ENCODE measurements at regions not wholly inside any gene's neighbourhood (a gene's known extent, or its start where the extent isn't known, plus 50 kb on each side); places are given as distances from the start of the nearest gene placed in this dataset.
A peak's percentile ranks its signal among the peaks of the same experiment; 100 is the strongest.

GRCh38 chr10:88184543-88185297, 321.3 kb downstream of the PTEN start:
- Histone ChIP-seq H3K9me3 (ENCODE audit: control insufficient read depth, insufficient read depth, low read depth, low read length) (no peaks in the 10 kb centered on the region), H2AFZ (ENCODE audit: low read length) (no peak overlapping the region), H3K4me3 (replicated peaks in 1 of 4; ENCODE audit: control extremely low read depth in 1 of 4, insufficient read depth in 1 of 4, low read depth in 3 of 4, low read length in 4 of 4) (no peak overlapping the region), H3K27ac (ENCODE audit: insufficient read depth, low read length) (no peak overlapping the region), H4K20me1 (ENCODE audit: control insufficient read depth, extremely low read depth, insufficient read depth, low read length) (no peaks in the 10 kb centered on the region), H3K36me3 (ENCODE audit: control insufficient read depth, insufficient read depth, low read length) (no peaks in the 10 kb centered on the region), H3K9ac (ENCODE audit: insufficient read depth, low read length) (no peak overlapping the region), H3K4me2 (ENCODE audit: extremely low read depth, insufficient read depth, low read length) (no peak overlapping the region), H3K27me3 (ENCODE audit: control insufficient read depth, insufficient read depth, low read length) (no peaks in the 10 kb centered on the region), H3K79me2 (ENCODE audit: control insufficient read depth, insufficient read depth, low read length) (no peaks in the 10 kb centered on the region), H3K4me1 (ENCODE audit: control insufficient read depth, extremely low read depth, insufficient read depth, low read length) (no peaks in the 10 kb centered on the region)
- no peak for DNase-seq (ENCODE audit: low read depth in 2 of 2)
- TF ChIP-seq EZH2 (IDR thresholded peaks at IDR 0.05; ENCODE audit: low read length, missing control alignments) (no peak), CTCF (conservative IDR thresholded peaks at IDR 0.05 in 1 of 2, IDR thresholded peaks at IDR 0.05 in 1 of 2; ENCODE audit: low read depth in 1 of 2, low read length in 2 of 2) (no peak)

DNA sequence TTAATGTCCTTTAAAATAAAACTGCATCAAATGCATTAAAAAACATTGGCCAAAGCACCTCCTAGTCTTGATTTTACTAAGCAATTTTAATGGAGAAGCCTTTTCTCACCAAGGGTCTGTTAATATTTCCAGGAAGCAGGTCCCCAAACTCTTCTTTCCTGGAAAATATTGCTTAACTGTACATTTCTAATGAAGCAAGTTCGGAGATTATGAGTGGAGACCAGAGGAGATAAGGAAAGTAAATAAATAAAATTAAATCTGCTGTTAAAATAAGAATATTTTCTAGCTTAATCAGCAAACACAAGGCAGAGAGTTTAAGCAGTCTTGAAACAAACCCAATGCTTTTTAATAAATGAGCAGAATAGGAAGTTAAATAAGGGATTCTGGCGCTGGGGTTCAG, 322.4 kb downstream of the PTEN start:
- Histone ChIP-seq H4K20me1 (ENCODE audit: control insufficient read depth, extremely low read depth, insufficient read depth, low read length) (no peaks in the 10 kb centered on the region), H3K79me2 (ENCODE audit: control insufficient read depth, insufficient read depth, low read length) (no peaks in the 10 kb centered on the region), H3K27ac (ENCODE audit: insufficient read depth, low read length) (no peak overlapping the region), H3K4me2 (ENCODE audit: extremely low read depth, insufficient read depth, low read length) (peak overlapping the region; percentile 48), H3K4me1 (ENCODE audit: control insufficient read depth, extremely low read depth, insufficient read depth, low read length) (no peaks in the 10 kb centered on the region), H3K4me3 (replicated peaks in 1 of 4; ENCODE audit: control extremely low read depth in 1 of 4, insufficient read depth in 1 of 4, low read depth in 3 of 4, low read length in 4 of 4) (no peak overlapping the region), H3K36me3 (ENCODE audit: control insufficient read depth, insufficient read depth, low read length) (no peaks in the 10 kb centered on the region), H3K9ac (ENCODE audit: insufficient read depth, low read length) (no peak overlapping the region), H2AFZ (ENCODE audit: low read length) (no peak overlapping the region), H3K9me3 (ENCODE audit: control insufficient read depth, insufficient read depth, low read depth, low read length) (no peaks in the 10 kb centered on the region), H3K27me3 (ENCODE audit: control insufficient read depth, insufficient read depth, low read length) (no peaks in the 10 kb centered on the region)
- no peak for DNase-seq (ENCODE audit: low read depth in 2 of 2)
- TF ChIP-seq EZH2 (IDR thresholded peaks at IDR 0.05; ENCODE audit: low read length, missing control alignments): no peak
- no peak for TF ChIP-seq CTCF (conservative IDR thresholded peaks at IDR 0.05 in 1 of 2, IDR thresholded peaks at IDR 0.05 in 1 of 2; ENCODE audit: low read depth in 1 of 2, low read length in 2 of 2)

DNA sequence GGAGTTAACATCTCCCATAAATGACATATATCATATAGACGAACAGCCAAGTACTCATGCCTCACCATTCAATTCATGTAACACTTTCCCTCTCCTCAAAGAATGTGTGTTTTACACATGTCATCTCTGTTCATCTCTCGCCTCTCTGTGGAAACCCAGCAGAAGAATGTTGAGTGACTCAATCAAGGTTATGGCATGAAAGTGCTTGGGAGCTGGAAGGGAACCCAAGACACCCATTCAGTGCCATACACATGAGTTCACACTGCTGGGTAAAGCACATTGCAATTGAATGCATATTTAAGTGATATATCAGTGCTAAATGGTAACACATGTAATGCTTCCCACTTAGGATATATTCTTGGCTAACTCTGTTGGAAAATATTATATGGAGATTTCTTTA, 322.9 kb downstream of the PTEN start:
- Histone ChIP-seq H3K36me3 (ENCODE audit: control insufficient read depth, insufficient read depth, low read length) (no peaks in the 10 kb centered on the region), H3K4me1 (ENCODE audit: control insufficient read depth, extremely low read depth, insufficient read depth, low read length) (no peaks in the 10 kb centered on the region), H3K27me3 (ENCODE audit: control insufficient read depth, insufficient read depth, low read length) (no peaks in the 10 kb centered on the region), H3K27ac (ENCODE audit: insufficient read depth, low read length) (no peak overlapping the region), H3K4me3 (replicated peaks in 1 of 4; ENCODE audit: control extremely low read depth in 1 of 4, insufficient read depth in 1 of 4, low read depth in 3 of 4, low read length in 4 of 4) (no peak overlapping the region), H3K9ac (ENCODE audit: insufficient read depth, low read length) (no peak overlapping the region), H3K9me3 (ENCODE audit: control insufficient read depth, insufficient read depth, low read depth, low read length) (no peaks in the 10 kb centered on the region), H2AFZ (ENCODE audit: low read length) (no peak overlapping the region), H4K20me1 (ENCODE audit: control insufficient read depth, extremely low read depth, insufficient read depth, low read length) (no peaks in the 10 kb centered on the region), H3K79me2 (ENCODE audit: control insufficient read depth, insufficient read depth, low read length) (no peaks in the 10 kb centered on the region), H3K4me2 (ENCODE audit: extremely low read depth, insufficient read depth, low read length) (no peak overlapping the region)
- peak; percentile 74 to 79 for DNase-seq (ENCODE audit: low read depth in 2 of 2)
- TF ChIP-seq EZH2 (IDR thresholded peaks at IDR 0.05; ENCODE audit: low read length, missing control alignments) (no peak), CTCF (conservative IDR thresholded peaks at IDR 0.05 in 1 of 2, IDR thresholded peaks at IDR 0.05 in 1 of 2; ENCODE audit: low read depth in 1 of 2, low read length in 2 of 2) (no peak)
